ENCODE measurements at regions not wholly inside any gene's neighbourhood (a gene's known extent, or its start where the extent isn't known, plus 50 kb on each side); places are given as distances from the start of the nearest gene placed in this dataset.

- peak; percentile 1 for DNase-seq
These were observed 62.8 kb downstream of the FAM9B start for GRCh38 chrX:8971116-8971515.

GRCh38 chrX:8969378-8969777 is 64.5 kb downstream of the FAM9B start:
- DNase-seq, result no peak

GRCh38 chrX:8967461-8967860 is 66.5 kb downstream of the FAM9B start:
- DNase-seq, result no peak

GRCh38 chrX:8960957-8961468 is 72.9 kb downstream of the FAM9B start:
- DNase-seq, result no peak

GRCh38 chrX:8955511-8955910 is 78.4 kb downstream of the FAM9B start:
- no peak for DNase-seq

GRCh38 chrX:8946563-8946962 is 87.4 kb downstream of the FAM9B start:
- DNase-seq, result no peak

- DNase-seq, result no peak
These were observed 94.6 kb downstream of the FAM9B start for GRCh38 chrX:8939322-8939721.

GRCh38 chrX:8927701-8928100 is 106.2 kb downstream of the FAM9B start:
- DNase-seq, result no peak

- DNase-seq, result no peak
These were observed 106.8 kb downstream of the FAM9B start for GRCh38 chrX:8927066-8927635.

GRCh38 chrX:8921615-8922014 is 112.3 kb downstream of the FAM9B start:
- no peak for DNase-seq

- DNase-seq, result no peak
These were observed 114.1 kb downstream of the FAM9B start for GRCh38 chrX:8919801-8920200.

GRCh38 chrX:8916697-8917096 is 115.5 kb upstream of the FAM9A start:
- no peak for DNase-seq

GRCh38 chrX:8914681-8915080 is 113.5 kb upstream of the FAM9A start:
- DNase-seq, result no peak

- DNase-seq, result peak; percentile 1
These were observed 112.6 kb upstream of the FAM9A start for GRCh38 chrX:8913655-8914409.

GRCh38 chrX:8907688-8908087 is 106.5 kb upstream of the FAM9A start:
- no peak for DNase-seq

GRCh38 chrX:8906299-8906938 is 105.2 kb upstream of the FAM9A start:
- no peak for DNase-seq

GRCh38 chrX:8897259-8897658 is 96.1 kb upstream of the FAM9A start:
- no peak for DNase-seq

GRCh38 chrX:8890794-8891193 is 89.6 kb upstream of the FAM9A start:
- no peak for DNase-seq

GRCh38 chrX:8887004-8887403 is 85.8 kb upstream of the FAM9A start:
- DNase-seq, result no peak

- peak; percentile 3 for DNase-seq
These were observed 78.6 kb upstream of the FAM9A start for GRCh38 chrX:8879750-8880149.

GRCh38 chrX:8873956-8874355 is 72.8 kb upstream of the FAM9A start:
- DNase-seq, result no peak

GRCh38 chrX:8873102-8873501 is 71.9 kb upstream of the FAM9A start:
- no peak for DNase-seq

GRCh38 chrX:8870411-8870810 is 69.2 kb upstream of the FAM9A start:
- DNase-seq, result no peak

- no peak for DNase-seq
These were observed 68.6 kb upstream of the FAM9A start for GRCh38 chrX:8869812-8870211.

All from HCEC 1CT (cell line).